ENCODE measurements at regions not wholly inside any gene's neighbourhood (a gene's known extent, or its start where the extent isn't known, plus 50 kb on each side); places are given as distances from the start of the nearest gene placed in this dataset.
"Not testable (repeated sequence)": the region's sequence is repeated elsewhere in the genome, so short reads cannot be mapped to it uniquely, and the experiment has no call there.

- no peaks in the 10 kb centered on the region for H3K27me3 ChIP-seq
- WGBS (ENCODE audit: insufficient coverage, low coverage, low lambda C conversion rate, missing lambda C conversion rate), result 40% methylated on average over 4 of the region's 4 CpGs
Measured at GRCh38 chr11:67776852-67777520, 102.6 kb upstream of the ALDH3B2 start.

GRCh38 chr11:67774175-67774574 is 99.8 kb upstream of the ALDH3B2 start:
- H3K27me3 ChIP-seq; ATAC-seq; intact Hi-C loops (cut with DNase I); DNase-seq; H3K27ac ChIP-seq; H3K36me3 ChIP-seq; H3K4me1 ChIP-seq; H3K4me3 ChIP-seq; H3K9me3 ChIP-seq: not testable (repeated sequence)
- WGBS (ENCODE audit: insufficient coverage, low coverage, low lambda C conversion rate, missing lambda C conversion rate), result 44% methylated on average over 8 of the region's 8 CpGs

More at GRCh38 chr11:67776852-67777520, 102.6 kb upstream of the ALDH3B2 start:
- intact Hi-C loops (cut with DNase I), result no loop called here
- ATAC-seq (no peak), DNase-seq (no peak)
- no peak overlapping the region for H3K4me3 ChIP-seq
- H3K9me3 ChIP-seq, result no peaks in the 10 kb centered on the region
- H3K36me3 ChIP-seq, result no peaks in the 10 kb centered on the region
- H3K4me1 ChIP-seq, result no peaks in the 10 kb centered on the region
- TF ChIP-seq CTCF (IDR thresholded peaks at IDR 0.05) (no peak), POLR2A (IDR thresholded peaks at IDR 0.05) (no peak)
- no peak overlapping the region for H3K27ac ChIP-seq

DNA sequence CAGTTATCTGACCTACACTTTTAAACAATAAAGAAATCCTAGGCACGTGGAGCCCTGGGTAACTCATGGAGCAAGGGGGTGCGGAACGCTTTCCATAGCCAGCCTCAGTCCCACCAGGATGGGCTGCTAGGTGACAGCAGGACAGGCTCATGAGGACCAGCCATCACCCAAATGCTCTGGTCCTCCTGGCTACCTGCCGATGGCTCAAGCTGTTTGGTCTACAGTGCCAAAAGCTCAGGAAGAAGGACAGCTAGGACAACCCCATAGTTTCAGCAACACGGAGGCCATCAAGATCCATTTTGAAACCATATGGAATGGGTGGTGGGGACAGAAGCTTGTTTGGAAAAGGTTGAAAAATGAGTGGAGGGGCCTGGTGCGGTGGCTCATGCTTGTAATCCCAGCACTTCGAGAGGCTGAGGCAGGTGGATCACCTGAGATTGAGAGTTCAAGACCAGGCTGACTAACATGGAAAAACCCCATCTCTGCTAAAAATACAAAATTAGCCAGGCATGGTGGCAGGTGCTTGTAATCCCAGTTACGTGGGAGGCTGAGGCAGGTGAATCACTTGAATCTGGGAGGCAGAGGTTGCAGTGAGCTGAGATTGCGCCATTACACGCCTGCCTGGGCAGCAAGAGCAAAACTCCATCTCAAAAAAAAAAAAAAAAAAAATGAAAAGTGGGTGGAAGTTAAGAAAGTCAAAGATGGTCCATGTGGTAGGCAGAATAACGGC is 93.7 kb upstream of the ALDH3B2 start:
- H3K36me3 ChIP-seq; DNase-seq; H3K4me3 ChIP-seq; H3K27ac ChIP-seq; ATAC-seq; H3K4me1 ChIP-seq; H3K27me3 ChIP-seq; H3K9me3 ChIP-seq; intact Hi-C loops (cut with DNase I): not testable (repeated sequence)
- 70% methylated on average over 8 of the region's 11 CpGs for WGBS (ENCODE audit: insufficient coverage, low coverage, low lambda C conversion rate, missing lambda C conversion rate)

DNA sequence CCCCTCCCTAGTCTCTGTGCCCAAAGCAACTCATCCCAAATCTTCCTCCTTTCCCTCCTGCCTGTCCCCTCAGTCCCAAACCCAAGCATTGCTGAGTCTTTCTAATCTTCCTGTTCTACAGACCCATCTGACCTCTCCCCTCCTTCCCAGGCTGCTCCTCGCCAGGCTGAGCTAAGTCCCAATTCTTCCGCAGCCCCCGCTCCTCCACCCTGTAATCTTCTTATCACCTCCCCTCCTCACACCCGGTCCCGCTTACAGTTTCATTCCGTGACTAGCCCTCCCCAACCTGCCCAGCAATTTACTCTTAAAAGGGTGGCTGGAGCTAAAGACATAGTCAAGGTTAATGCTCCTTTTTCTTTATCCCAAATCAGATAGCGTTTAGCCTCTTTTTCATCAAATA is 86.8 kb upstream of the ALDH3B2 start:
- DNase-seq; ATAC-seq; H3K9me3 ChIP-seq; H3K4me3 ChIP-seq; H3K4me1 ChIP-seq; H3K36me3 ChIP-seq; H3K27me3 ChIP-seq; intact Hi-C loops (cut with DNase I); H3K27ac ChIP-seq: not testable (repeated sequence)
- WGBS (ENCODE audit: insufficient coverage, low coverage, low lambda C conversion rate, missing lambda C conversion rate), result 69% methylated on average over 7 of the region's 7 CpGs

DNA sequence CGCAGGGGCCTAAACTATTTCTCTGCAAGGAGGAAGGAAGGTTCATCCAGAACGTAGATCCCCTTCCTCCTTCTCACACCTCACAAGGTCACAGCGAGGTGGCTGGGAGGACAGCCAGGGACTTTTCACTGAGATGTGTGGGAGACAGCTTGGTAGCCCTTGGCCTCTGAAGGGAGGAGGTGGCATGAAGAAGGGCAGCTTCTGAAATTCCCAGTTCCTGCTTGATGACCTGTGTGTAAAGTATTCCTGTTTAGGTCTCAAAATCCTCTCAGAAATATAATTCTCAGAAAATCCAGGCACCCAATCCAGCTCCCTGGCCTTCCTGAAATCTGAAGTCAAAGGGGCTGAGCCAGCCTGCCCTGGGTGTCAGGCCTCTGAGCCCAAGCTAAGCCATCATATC is 84.9 kb upstream of the ALDH3B2 start:
- H3K4me3 ChIP-seq; H3K27ac ChIP-seq; DNase-seq; ATAC-seq; H3K36me3 ChIP-seq; intact Hi-C loops (cut with DNase I); H3K9me3 ChIP-seq; H3K27me3 ChIP-seq; H3K4me1 ChIP-seq: not testable (repeated sequence)
- WGBS (ENCODE audit: insufficient coverage, low coverage, low lambda C conversion rate, missing lambda C conversion rate), result no CpG with 5 or more reads among the region's 3 CpGs

- WGBS (ENCODE audit: insufficient coverage, low coverage, low lambda C conversion rate, missing lambda C conversion rate), result 74% methylated on average over 6 of the region's 6 CpGs
- H3K27ac ChIP-seq; intact Hi-C loops (cut with DNase I); ATAC-seq; H3K36me3 ChIP-seq; H3K27me3 ChIP-seq; H3K4me1 ChIP-seq; DNase-seq; H3K9me3 ChIP-seq; H3K4me3 ChIP-seq: not testable (repeated sequence)
Measured at GRCh38 chr11:67758467-67758866, 84.0 kb upstream of the ALDH3B2 start.

DNA sequence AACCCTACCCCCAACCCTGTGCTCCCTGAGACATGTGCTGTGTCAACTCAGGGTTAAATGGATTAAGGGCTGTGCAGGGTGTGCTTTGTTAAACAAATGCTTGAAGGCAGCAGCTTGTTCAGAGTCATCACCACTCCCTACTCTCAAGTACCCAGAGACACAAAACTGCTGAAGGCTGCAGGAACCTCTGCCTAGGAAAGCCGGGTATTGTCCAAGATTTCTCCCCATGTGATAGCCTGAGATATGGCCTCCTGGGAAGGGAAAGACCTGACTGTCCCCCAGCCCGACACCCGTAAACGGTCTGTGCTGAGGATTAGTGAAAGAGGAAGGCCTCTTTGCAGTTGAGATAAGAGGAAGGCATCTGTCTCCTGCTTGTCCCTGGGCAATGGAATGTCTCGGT is 83.6 kb upstream of the ALDH3B2 start:
- ATAC-seq; H3K4me3 ChIP-seq; H3K27me3 ChIP-seq; H3K36me3 ChIP-seq; intact Hi-C loops (cut with DNase I); DNase-seq; H3K9me3 ChIP-seq; H3K27ac ChIP-seq; H3K4me1 ChIP-seq: not testable (repeated sequence)
- WGBS (ENCODE audit: insufficient coverage, low coverage, low lambda C conversion rate, missing lambda C conversion rate), result 38% methylated on average over 4 of the region's 5 CpGs

GRCh38 chr11:67753820-67754219 is 79.4 kb upstream of the ALDH3B2 start:
- H3K9me3 ChIP-seq; ATAC-seq; H3K36me3 ChIP-seq; intact Hi-C loops (cut with DNase I); DNase-seq; H3K27ac ChIP-seq; H3K4me3 ChIP-seq; H3K4me1 ChIP-seq; H3K27me3 ChIP-seq: not testable (repeated sequence)
- WGBS (ENCODE audit: insufficient coverage, low coverage, low lambda C conversion rate, missing lambda C conversion rate), result no CpG with 5 or more reads among the region's 4 CpGs

Measured in right lobe of liver (tissue), 6 donors.